NCI-H2196 treated with DMSO at 0.1 percent for 48 hours (cell line): ENCODE measurements at regions not wholly inside any gene's neighbourhood (a gene's known extent, or its start where the extent isn't known, plus 50 kb on each side); places are given as distances from the start of the nearest gene placed in this dataset.
"Not testable (repeated sequence)": the region's sequence is repeated elsewhere in the genome, so short reads cannot be mapped to it uniquely, and the experiment has no call there.

Experiments used
- DNase-seq: peaks from one replicate; lab custom pipeline; 2025; ENCODE audit not compliant: unreplicated experiment; lab: John Stamatoyannopoulos, UW

DNA sequence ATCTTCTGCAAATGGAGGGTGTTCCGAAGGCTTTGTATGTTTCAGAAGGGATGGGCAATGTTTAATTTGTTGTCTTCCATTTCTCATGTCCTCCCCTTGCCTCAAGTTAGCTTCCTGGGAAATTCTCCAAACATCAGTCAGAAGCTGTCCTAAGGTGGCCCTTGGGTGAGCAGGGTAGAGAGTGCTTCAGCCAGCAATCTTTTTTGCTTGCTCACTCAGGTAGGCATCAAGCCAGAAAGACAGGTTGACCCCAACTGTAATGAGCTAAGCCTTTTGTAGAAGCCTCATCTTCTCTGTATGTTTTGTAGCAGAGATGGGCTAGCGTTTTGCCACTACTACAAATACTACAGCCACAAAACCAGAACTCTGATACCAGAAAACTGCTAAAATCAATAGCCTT, 321.5 kb upstream of the FAM78B start:
- DNase-seq: no peak

- DNase-seq: no peak
Observed at GRCh38 chr1:166489356-166489669, 322.5 kb upstream of the FAM78B start.

DNA sequence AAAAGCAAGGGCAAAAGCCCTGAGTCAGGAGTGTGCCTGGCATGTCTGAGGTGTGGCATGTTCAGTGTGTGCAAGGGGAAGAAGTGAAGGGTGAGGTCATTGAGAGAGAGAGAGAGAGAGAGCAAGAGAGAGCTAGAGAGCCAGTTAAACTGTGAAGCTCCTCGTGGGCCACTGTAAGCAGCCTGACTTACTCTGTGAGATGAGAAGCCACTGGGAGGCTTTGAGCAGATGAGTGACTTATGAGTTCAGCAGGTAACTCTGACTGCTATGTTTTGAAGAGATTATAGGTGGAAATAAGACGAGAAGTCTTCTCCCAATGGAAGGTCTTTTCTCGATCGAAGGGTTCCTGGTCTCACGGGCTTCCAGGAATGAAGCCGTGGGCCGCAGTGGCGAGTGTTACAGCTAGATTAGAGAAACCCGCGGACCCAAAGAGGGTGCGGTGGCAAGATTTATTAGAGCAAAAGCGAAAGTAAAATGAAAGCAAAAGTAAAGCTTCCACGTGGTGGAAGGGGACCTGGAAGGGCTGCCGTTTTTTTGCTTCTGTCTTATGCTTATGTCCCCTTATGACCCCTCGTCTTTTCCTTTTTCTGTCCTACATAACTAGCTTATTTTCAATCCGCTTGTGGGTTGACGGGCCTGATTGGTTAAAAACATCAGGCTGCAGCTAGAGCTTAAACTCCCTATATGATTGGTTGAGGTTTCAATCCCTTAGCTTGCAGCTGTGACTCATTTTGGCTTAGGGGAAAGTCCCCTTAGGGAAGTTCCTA, 323.1 kb upstream of the FAM78B start:
- no peak for DNase-seq

- DNase-seq: no peak
Observed at GRCh38 chr1:166490437-166490991, 323.7 kb upstream of the FAM78B start.

DNA sequence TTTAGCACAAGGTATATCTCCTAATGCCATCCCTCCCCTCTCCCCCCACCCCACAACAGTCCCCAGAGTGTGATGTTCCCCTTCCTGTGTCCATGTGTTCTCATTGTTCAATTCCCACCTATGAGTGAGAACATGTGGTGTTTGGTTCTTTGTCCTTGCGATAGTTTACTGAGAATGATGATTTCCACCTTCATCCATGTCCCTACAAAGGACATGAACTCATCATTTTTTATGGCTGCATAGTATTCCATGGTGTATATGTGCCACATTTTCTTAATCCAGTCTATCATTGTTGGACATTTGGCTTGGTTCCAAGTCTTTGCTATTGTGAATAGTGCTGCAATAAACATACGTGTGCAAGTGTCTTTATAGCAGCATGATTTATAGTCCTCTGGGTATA, 327.0 kb upstream of the FAM78B start:
- DNase-seq: not testable (repeated sequence)

GRCh38 chr1:166507347-166507746, 331.9 kb upstream of the POGK start:
- DNase-seq: no peak

DNA sequence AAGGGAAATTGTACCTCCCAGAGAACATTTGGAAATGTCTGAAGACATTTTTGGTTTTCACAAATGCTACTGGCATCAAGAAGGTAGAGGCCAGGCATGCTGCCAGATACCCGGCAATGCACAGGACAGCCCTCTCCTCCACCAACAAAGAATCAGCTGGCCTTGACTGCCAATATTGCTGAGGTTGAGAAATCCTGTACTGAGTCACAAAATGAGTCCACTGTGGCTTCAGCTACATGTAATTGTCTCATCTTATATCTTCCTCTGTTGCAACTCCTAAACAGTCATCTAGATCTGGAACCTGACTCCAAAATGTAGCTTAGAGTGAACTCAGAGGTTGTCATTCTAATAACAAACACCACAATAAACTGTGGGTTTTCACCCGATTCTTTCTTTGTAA, 327.5 kb upstream of the POGK start:
- no peak for DNase-seq

- DNase-seq: no peak
Observed at GRCh38 chr1:166514067-166514466, 325.2 kb upstream of the POGK start.

- DNase-seq: no peak
Observed at GRCh38 chr1:166527752-166528151, 311.5 kb upstream of the POGK start.

- no peak for DNase-seq
Observed at GRCh38 chr1:166538646-166539045, 300.6 kb upstream of the POGK start.

- DNase-seq: no peak
Observed at GRCh38 chr1:166544036-166544435, 295.2 kb upstream of the POGK start.

- no peak for DNase-seq
Observed at GRCh38 chr1:166544561-166544960, 294.7 kb upstream of the POGK start.

GRCh38 chr1:166552706-166553105, 286.6 kb upstream of the POGK start:
- DNase-seq: no peak

DNA sequence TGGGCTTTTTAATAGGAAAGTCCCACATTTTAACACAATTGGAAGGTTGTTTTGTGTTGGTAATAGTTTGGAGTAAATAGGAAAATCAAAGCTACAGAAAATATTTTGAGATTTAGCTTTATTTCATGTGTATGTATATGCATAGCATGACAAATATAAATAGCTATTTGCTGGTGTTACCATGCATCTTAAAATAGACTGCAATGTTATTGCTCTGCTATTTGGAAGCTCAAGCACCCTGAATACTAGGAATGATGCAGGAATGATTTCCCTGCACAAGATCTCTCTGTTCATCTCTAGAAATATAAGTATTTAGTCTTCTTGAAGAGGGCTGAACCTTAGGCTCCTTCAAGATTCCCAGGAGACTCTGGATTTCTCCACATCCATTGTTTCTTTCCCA, 268.3 kb upstream of the POGK start:
- no peak for DNase-seq

DNA sequence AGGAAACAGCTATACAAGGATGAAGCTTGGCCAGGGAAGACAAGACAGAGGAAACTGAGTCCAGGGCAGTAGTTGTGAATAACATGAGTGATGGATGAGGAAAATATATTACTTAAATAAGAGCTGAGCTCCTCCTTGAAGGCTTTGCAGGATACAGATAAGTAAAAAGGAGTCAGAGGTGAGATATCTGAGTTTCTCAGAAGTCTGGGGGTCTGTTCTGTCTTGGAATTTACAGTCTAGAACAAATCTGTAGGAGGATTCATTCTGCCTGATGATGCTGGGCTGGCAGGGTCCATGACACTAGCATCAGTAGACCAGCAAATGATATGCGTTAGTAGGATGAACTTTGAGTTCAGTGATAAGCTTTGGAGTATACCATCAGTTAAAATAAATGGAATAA, 266.1 kb upstream of the POGK start:
- DNase-seq: no peak

- DNase-seq: no peak
Observed at GRCh38 chr1:166579557-166580501, 259.4 kb upstream of the POGK start.

DNA sequence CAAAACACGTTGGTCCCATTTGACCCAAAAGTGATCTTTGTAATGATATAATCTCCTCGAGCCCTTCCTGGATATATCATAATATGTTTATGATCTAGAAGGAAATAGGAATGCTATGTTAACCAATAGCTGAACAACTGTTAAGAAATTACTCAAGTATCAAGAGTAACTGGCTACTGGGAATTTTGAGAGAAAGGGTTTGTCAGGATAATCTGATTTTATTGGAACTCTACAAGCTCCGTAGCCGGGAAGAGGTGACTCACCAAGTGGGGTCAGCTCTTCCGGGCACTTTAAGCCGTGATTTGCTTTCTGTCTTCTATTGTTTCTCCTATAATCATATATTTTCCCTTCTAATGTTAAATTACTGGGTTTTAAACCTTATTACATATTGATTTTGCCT, 250.5 kb upstream of the POGK start:
- no peak for DNase-seq

DNA sequence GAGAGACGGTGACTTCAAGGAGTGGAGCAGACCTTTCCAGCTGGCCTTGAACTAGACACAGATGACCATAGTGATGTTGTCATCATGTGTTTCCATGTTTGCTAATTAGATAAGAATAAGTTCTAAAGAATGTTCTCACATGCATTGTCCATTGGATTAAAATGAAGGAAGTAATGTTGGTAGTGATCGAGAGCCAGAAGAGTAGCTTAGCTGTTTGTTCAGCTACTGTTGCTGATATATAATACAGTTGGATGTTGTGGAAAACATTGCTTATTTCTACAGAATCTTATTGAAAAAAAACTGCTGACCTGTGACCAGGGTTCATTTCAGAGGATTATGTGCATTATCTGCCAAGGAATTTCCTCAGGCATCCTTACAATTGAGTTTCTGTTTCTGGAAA, 249.1 kb upstream of the POGK start:
- no peak for DNase-seq

DNA sequence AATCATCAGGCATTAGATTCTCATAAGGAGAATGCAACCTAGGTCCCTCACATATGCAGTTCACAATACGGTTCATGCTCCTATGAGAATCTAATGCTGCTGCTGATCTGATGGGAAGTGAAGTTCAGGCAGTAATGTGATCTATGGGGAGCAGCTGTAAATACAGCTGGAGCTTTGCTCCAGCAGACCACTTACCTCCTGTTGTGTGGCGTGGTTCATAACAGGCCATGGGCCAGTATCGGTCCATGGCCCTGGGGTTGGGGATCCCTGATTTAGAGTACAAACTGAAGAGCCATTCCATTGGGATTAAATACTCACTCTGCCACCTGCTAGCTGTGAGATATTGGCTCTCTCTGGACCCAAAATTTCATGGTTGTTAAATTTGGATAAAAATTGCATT, 244.6 kb upstream of the POGK start:
- no peak for DNase-seq

- no peak for DNase-seq
Observed at GRCh38 chr1:166597516-166597915, 241.8 kb upstream of the POGK start.

DNA sequence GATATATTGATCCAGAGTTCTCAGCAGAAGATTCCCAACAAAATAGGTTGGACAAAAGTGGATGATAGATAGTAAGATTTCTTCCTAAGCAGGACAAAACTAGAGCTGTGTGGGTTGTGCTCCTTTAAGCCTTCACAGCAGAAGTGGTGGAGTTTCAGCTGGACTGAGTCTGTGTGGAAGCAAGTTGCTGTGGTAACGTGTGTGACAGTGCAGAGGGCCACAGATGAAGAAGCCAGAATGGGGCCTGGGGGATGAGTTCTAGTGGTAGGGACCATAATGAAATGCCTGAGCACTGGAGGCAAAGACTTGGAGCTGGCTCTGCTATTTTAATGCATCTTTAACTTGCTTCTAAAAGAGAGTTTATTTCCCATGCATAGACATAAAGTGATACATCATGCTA, 238.7 kb upstream of the POGK start:
- no peak for DNase-seq

GRCh38 chr1:166601650-166602278, 237.5 kb upstream of the POGK start:
- no peak for DNase-seq
